OCI-M2 (cell line): ENCODE measurements at regions not wholly inside any gene's neighbourhood (a gene's known extent, or its start where the extent isn't known, plus 50 kb on each side); places are given as distances from the start of the nearest gene placed in this dataset.
"Not testable (repeated sequence)": the region's sequence is repeated elsewhere in the genome, so short reads cannot be mapped to it uniquely, and the experiment has no call there.

Source experiments
- DNase-seq: peaks from one replicate; lab custom pipeline; 2025; ENCODE audit not compliant: unreplicated experiment; lab: John Stamatoyannopoulos, UW

DNA sequence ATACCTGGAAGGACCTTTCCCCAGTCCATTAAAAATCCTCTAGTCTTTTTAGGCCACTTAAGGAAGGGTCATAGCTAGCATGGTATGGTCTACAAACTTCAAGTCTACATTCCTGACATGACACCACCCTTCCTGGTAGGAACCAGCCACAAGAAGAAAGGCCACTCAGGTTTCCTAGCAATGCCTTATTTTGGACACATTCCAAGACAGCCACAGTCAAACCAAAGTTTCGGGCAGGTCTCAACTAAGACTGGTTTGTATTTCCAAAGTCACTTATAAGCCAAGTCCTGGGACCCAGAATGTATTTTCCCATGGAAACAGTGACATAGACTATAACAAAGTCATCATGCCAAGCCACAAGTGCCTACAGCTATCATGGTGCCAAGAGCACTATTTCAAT lies 50.6 kb upstream of the SLC44A3 start:
- no peak for DNase-seq

DNA sequence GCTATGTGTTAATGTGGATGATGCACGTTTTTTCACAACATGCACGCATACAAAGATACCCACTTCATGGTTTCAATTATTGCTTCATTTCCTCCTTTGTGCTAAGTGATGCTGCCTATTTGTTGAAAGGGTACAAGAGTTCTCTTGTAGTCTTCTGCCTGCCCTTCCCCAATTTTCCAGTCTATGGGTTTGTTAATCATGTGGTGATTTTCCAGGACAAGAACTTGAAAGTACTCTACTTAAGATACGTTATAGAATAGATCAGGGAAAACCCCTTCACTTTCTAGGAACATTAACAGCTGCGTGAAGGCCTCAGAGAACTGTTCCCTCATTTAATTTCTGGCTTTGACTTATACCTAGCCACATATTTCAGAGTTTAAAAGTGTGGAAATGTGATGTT lies 52.1 kb upstream of the SLC44A3 start:
- DNase-seq: no peak

DNA sequence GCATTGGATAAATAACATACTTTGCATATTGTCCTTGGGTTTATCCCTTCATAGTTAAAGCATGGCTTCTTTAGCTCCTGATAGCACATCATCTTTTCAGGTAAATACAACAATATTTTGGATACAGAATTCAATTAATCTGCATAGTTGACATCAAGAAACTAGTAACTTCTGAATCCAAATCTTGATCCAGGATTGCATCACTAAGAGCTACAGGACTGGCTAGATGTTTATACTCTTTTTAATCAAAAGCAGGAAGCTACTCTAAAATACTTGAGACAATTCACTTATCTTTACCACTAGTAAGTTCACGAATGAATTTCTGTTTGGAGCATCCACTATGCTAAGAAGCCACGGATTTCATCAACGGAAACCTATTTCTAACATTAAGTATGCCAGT lies 54.2 kb upstream of the SLC44A3 start:
- DNase-seq: no peak

DNA sequence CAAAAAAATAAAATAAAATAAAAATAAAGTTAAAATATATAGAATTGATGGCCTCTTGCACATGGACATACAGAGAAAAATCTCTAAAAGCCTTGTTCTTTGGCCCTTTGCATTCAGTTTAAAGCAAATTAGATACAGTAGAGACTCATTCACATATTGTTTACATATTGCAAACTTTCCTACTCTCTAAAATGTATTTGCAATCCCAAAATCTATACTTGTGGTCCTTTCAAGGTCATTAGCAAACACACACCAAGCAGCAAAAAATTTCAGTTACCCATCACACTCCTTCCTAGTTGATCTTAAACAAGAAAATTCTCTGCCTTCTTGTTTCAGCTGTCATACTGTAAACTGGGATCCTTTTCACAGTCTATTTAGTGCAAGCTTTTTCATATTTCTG lies 61.0 kb upstream of the SLC44A3 start:
- DNase-seq: no peak

DNA sequence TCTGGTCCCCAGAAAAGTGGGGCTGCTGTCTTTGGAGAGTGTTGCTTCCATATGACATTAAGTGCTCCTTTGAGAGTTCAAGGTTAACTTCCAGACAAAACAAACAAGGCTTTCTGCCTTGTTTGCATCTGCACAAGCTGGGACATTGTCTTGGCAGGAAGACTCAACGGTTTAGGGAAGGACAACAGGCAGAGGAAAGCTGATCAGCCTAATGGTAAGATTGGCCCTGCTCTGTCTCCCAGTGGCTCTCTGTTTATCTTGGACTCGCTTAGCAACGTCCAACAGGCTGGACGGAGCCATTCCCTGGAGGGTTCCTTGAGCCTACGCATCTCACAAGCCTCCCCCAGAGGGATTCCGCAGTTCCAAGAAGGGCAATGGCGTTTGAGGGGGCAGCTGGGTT lies 62.2 kb upstream of the SLC44A3 start:
- no peak for DNase-seq

DNA sequence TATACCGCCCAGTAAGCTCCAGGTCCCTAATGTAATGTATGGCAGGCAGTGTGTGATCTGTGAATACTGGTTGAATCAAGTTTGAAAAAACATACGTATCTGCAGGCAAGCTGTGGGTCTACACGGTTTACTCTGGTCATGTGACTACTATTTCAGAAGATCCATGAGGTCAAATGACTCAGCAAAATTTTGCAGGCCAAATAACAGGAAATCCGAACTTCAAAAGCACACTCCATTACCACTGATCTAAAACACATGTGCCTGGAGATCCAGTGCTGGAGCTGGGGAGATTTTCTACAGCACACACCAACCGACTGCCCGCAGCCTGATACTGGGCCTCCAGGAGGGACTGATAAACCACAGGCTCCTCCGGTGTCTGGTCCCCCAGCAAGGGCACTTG lies 64.5 kb upstream of the SLC44A3 start:
- DNase-seq: no peak

DNA sequence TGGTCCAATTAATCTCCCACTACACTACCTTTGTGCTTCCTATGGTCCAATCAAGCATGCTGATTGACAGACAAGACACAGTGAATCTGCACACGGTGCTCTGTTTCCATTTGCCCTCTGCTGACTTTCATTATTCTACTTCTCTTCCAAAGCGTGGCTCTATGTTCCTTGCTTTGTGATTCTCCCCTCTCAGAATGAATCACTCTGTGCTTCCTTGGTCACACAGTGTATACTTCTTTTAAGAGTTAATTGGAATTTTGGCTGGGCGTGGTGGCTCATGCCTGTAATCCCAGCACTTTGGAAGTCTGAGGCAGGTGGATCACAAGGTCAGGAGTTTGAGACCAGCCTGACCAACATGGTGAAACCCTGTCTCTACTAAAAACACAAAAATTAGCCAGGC lies 65.1 kb upstream of the SLC44A3 start:
- DNase-seq: not testable (repeated sequence)

DNA sequence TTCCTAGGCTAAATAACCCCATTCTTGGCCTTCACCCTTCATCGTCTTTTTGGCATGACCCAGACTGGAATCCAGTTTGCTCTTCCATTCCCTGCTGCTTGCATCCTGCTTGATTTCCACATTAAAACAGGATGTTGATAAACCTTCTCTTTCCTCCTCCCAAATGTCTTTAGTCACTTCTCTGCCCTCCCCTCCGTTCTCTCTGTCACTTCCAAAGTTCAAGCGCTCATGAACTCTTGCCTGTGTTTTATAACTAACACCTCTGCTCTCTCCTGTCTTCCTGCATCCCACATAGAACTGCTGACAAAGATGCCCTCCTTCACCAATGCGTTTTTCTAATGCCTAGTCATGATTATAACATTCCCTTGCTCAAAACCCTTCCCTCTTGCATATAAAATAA lies 65.6 kb upstream of the SLC44A3 start:
- DNase-seq: no peak

DNA sequence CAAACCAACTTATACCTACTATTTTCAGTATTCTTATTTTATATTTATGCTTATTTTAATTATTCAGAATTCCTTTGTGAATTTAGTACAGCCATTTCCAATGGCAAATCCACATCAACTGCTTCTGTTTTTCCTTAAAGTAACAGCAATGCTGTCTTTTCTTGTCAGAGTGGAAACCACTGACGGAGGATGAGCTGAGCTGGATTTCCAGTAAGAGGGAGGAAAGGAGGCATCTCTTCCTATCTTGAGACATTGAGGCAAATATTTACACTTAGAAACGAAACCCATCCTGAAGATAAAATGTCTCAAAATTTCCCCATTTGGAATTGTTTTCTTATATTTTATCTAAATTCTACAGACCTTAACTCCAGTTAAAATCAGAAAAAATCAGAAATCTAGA lies 66.1 kb upstream of the SLC44A3 start:
- DNase-seq: no peak

DNA sequence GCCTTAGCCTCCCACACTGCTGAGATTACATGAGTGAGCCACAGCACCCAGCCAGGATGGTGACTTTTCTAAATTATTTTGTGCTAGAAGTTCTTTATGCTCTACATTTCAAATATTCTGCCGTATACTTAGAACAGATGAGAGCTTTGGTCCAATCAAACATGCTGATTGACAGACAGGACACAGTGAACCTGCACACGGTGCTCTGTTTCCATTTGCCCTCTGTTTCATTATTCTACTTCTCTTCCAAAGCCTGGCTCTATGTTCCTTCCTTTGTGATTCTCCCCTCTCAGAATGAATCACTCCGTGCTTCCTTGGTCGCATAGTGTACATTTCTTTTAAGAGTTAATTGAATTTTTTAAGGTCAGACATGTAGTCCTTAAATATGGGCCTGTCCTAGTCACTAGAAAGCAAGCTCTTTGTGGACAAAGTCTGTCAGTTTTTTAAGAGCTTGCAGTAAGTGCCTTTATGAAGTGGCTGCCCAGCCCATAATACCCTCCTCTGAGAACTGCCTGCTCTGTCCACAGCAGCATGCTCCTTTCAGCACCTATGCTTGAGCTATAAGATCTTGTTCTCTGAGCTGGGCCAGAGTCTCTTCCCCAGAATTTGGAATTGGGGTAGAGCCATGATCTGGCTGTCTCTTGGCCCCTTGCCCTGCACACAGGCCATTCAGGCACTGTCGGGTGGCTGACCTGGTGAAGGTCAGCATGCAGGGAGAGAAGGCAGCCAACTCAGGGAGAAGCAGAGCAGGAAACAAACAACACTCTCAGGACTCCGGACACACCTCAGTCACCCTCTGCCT lies 66.8 kb upstream of the SLC44A3 start:
- DNase-seq: no peak

DNA sequence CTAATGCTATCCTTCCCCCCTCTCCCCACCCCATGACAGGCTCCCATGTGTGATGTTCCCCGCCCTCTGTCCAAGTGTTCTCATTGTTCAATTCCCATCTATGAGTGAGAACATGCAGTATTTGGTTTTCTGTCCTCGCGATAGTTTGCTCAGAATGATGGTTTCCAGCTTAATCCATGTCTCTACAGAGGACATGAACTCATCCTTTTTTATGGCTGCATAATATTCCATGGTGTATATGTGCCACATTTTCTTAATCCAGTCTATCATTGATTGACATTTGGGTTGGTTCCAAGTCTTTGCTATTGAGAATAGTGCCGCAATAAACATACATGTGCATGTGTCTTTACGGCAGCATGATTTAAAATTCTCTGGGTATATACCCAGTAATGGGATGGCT lies 68.7 kb upstream of the SLC44A3 start:
- not testable (repeated sequence) for DNase-seq

DNA sequence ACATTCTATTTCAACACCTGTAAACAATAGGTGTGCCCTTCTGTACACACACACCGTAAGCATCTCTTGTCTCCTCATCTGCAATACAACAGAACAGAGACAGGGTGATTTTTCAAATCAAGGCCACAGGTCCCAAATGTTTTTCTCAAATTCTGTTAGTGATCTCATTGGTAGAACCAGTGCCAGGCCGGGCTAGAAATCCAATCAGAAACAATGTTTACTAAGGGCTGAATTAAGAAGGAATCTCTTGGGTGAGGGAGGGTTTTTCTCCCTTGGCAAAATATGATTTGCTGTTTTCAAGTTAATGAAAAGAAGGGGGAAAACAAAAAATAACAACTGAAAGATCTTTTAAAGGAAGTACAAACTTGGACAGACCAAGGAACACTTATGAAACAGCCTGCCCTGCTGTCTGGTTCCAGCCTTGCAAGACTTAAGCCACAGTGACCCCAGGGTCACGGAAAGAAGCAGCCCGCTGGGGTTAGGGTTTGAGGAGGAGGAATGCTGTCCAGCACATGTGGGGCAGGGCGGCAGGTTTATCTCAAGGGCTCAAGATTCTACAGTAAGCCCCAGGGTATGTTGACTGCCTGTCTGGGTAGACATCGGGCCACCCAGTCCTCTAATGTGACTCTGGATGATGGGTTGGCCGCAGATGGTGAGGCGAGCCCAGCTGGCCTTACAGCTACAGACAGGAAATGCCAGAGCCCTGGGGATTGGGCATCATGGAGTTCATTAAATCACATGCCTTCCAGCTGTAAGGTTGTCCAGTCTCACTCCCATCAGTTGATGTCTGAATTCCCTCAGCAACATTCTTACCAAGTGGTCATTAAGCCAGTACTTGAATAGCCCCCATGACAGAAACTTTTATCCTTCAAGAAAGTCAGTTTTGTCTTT lies 73.3 kb upstream of the SLC44A3 start:
- no peak for DNase-seq

DNA sequence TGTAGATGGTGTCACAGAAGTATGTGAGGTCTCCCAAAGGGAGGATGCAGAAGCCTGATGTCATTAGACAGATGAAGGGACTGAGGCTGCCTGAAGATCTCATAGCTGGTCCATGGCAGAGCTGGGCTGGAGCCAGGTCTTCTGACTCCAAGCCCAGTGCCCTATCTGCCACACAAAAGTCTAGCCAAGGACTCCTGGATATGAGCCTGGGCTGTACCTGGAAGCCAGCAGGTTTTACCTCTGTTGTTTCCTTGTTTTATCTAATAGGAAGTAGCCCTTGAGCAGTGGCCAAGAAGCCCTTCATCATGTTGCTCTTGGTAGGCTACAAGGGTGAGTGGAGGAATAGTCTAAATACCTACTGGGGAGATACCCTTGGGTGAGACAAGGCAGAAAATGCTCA lies 74.4 kb upstream of the SLC44A3 start:
- no peak for DNase-seq

DNA sequence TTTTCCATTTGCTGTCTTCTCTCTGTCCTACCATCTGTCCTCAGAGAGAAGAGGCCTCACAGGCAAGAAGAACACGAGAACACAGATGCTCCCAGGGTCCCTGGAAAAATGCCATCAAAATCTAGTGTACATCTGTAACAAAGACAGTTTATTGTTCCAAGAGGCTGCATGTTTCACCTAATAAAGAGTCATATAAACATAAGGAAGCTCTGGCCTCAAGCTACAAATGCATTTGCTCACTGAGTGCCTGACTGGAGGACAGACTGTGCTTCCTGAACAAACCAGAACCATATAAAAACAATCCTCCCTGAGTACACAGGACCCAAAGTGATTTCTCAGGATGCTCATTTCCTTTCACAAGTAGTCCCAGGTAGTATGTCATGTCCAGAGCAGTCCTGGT lies 76.3 kb upstream of the SLC44A3 start:
- DNase-seq: no peak

DNA sequence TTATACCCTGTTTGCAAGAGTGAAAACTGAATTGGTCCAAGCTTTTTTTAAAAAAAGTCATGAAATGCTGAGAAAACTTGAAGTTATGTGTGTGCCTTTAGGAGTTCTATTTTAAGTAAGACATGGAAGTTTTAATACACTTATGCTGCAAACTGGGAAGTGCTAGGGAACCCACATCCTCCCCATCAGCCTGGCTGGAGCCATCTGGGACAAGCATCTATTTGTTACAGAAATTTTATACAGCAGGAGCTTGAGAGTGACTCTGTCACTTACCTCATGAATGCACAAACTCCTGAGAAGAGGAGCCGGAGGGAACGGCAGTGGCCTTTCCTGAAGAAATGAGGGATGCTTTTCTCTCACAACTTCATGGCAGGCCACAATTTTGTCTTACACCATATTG lies 78.2 kb upstream of the SLC44A3 start:
- no peak for DNase-seq

DNA sequence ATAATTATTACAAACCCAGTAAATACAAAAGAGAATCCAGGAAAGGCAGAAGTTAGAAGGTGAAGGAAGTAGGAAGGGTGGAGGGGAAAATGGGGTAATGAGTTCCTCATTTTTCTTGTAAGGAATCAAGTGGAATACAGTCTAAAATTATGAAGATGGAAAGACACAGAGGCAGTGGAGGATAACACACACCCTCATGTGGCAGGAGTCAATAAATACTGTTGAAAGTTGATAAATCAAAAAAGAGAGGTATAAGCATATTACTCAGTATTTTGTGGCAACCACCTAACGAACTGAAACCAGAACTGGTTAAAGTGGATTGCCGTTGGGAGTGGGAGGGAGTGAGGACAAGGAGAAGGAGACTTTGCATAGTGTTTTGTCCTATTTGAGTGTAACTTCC lies 78.6 kb upstream of the SLC44A3 start:
- no peak for DNase-seq

DNA sequence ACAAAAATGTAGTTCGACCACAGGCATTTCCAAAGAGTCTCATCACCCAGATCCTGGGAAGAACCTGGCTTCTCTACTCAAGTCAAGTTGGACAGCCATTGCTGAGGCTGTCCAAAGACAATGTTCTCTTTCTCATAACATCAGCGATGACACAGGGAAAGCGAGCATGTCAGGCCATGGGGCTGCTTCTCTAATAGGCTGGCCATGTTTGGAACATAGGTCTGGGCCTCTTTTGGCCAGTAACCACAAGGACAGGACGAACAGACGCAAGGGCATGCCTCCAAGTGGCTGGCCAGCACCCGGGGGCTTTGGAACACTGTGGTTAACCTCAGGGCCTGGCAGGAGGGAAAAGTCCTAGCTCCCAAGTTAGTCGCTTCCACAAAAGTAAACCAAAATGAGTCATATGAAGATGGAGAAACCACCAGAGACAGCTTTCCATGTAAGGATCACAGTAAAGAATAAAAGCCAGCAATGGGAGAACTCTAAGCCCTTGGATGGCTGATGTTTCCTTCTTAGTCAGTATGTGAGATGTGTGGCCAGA lies 80.6 kb upstream of the SLC44A3 start:
- DNase-seq: no peak

DNA sequence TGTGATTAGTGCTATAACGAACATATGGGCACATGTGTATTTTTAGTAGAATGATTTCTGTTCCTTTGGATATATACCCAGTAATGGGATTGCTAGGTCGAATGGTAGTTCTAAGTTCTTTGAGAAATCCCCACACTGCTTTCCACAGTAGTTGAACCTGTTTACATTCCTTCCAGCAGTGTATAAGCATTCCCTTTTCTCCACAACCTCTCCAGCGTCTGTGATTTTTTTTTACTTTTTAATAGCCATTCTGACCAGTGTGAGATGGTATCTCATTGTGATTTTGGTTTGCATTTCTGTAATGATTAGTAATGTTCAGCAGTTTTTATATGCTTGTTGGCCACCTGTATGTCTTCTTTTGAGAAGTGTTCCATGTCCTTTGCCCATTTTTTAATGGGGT lies 81.8 kb upstream of the SLC44A3 start:
- no peak for DNase-seq

DNA sequence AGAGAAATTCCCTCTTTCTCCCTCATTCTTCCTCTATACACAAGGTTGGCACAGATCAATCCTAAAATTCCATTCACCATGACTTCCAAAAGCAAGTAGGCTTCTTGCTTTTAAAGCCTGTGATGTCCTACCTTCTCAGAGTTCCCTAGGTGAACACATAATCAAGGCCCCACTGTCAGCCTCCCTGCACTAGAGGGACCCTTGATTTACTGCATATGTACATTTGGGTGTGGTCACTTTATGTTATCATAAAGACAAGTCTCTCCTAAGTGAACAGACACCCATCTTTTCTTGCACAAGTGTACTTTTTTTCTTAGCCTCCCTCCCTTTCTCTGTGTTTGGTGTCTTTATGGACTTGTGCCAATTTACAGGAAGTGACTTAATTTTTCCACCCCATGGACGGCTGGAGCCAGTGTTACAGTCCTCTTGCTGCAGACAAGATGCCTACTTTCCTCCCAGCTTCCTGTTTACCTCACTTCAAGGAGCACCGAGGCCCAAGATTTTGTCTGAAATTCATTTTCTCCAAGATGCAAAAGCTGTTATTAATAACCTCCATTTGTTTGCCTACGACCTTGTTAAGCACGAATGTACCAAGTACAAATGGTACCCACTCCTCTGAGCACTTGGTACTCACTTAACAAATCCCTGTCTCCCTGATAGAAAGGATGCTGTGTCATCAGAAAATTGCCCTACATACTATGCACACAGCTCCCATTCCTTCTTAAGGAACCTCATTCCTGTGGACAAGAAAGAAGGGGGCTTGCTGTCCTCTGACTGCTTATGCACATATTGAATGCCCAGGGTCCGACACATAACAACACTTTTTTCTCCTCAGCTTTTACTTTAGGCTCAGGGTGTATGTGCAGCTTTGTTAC lies 82.8 kb upstream of the SLC44A3 start:
- no peak for DNase-seq

DNA sequence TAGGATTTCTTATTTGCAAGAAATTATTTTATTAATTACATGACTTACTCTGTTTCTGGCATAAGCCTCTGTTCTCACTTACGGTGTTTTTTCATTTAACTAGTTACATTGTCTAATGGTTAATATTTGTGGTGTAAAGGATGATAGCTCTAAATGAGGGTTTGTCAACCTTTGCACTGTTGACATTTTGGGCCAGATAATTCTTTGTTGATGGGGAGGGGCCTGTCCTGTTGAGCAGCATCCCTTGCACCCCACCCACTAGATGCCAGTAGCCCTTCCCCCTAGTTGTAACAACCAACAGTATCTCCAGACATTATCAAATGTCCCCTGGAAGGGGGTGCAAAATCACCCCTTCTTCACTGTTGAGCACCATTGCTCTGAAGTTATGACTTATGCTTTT lies 83.6 kb upstream of the SLC44A3 start:
- no peak for DNase-seq

DNA sequence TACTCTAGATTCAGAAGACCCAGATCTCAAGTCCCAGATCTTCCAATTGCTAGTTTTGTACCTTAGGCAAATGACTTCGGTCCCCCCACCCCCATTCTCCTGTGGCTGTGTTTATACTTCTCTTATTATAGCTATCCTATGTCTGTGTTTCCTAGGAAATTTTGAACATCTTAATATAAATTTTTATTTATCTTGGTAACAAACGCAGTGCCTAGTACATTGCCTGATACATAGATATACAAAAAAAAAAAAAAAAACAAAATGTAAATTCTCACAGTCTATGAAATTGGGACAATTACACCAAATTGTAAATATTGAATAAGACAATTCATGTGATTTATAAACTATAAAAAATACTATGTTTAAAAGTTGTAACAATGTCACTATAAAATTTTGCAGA lies 84.1 kb upstream of the SLC44A3 start:
- no peak for DNase-seq
